Keratinocyte (primary cell): ENCODE measurements at regions not wholly inside any gene's neighbourhood (a gene's known extent, or its start where the extent isn't known, plus 50 kb on each side); places are given as distances from the start of the nearest gene placed in this dataset.

ENCODE experiments used
- DNase-seq: peaks from one replicate; pipeline ENCODE4 v3.0.0-alpha.2; 2011; ENCODE audit warnings: low read depth, missing footprints, low spot score
- FAIRE-seq: peaks from 2 replicates; lab custom pipeline; 2011; peaks lifted over from hg19 to GRCh38; lab: Jason Lieb, UNC
- H2AFZ ChIP-seq: 2 replicates; pipeline ENCODE4 v1.6.0; 2012; ENCODE audit warnings: low read length, control low read depth, inconsistent platforms; ENCODE audit not compliant: control insufficient read depth
- H3K27ac ChIP-seq: 2 replicates; pipeline ENCODE4 v1.5.1; 2011; ENCODE audit warnings: low read length; ENCODE audit not compliant: control insufficient read depth, insufficient read depth
- H3K27me3 ChIP-seq: 3 replicates; pipeline ENCODE4 v1.6.0; 2011; ENCODE audit warnings: low read length; ENCODE audit not compliant: control insufficient read depth, insufficient read depth; ENCODE audit errors: extremely low read depth
- H3K36me3 ChIP-seq, 2 experiments: 2 replicates in 1 of 2; 3 replicates in 1 of 2; pipeline ENCODE4 v1.5.1; 2011; ENCODE audit warnings: low read length in 2 of 2, mild to moderate bottlenecking in 1 of 2; ENCODE audit not compliant: control insufficient read depth in 2 of 2, insufficient read depth in 2 of 2; ENCODE audit errors: extremely low read depth in 1 of 2
- H3K4me1 ChIP-seq: 3 replicates; pipeline ENCODE4 v1.5.1; 2011; ENCODE audit warnings: low read length; ENCODE audit not compliant: control insufficient read depth, insufficient read depth; ENCODE audit errors: extremely low read depth
- H3K4me2 ChIP-seq: 3 replicates; pipeline ENCODE4 v1.6.0; 2011; ENCODE audit warnings: low read depth, low read length; ENCODE audit not compliant: control insufficient read depth, insufficient read depth; ENCODE audit errors: extremely low read depth
- H3K4me3 ChIP-seq, 3 experiments: fragments of 200-600 bp in 1 of 3; sonication (generic) in 1 of 3; 2 replicates in 2 of 3; 3 replicates in 1 of 3; pipeline ENCODE4 v1.5.1; 2011 to 2016; ENCODE audit warnings: low read length in 3 of 3, mild to moderate bottlenecking in 3 of 3, control low read depth in 2 of 3, inconsistent platforms in 1 of 3, low read depth in 1 of 3, mixed read lengths in 1 of 3, mixed run types in 1 of 3, moderate library complexity in 1 of 3; ENCODE audit not compliant: control insufficient read depth in 2 of 3, insufficient read depth in 2 of 3; ENCODE audit errors: extremely low read depth in 1 of 3
- H3K79me2 ChIP-seq: 2 replicates; pipeline ENCODE4 v1.6.0; 2012; ENCODE audit warnings: low read length; ENCODE audit not compliant: control insufficient read depth, insufficient read depth
- H3K9ac ChIP-seq: 3 replicates; pipeline ENCODE4 v1.6.0; 2011; ENCODE audit warnings: low read length; ENCODE audit not compliant: control insufficient read depth, insufficient read depth; ENCODE audit errors: extremely low read depth
- H3K9me1 ChIP-seq: 3 replicates; pipeline ENCODE4 v1.6.0; 2011; ENCODE audit warnings: low read length; ENCODE audit not compliant: control insufficient read depth, insufficient read depth; ENCODE audit errors: extremely low read depth
- H3K9me3 ChIP-seq: 2 replicates; pipeline ENCODE4 v1.5.1; 2012; ENCODE audit warnings: low read depth, low read length; ENCODE audit not compliant: control insufficient read depth
- H4K20me1 ChIP-seq: 3 replicates; pipeline ENCODE4 v1.6.0; 2011; ENCODE audit warnings: low read length; ENCODE audit not compliant: control insufficient read depth, insufficient read depth; ENCODE audit errors: extremely low read depth
- CTCF ChIP-seq, 3 experiments: IDR thresholded peaks in 1 of 3; conservative IDR thresholded peaks in 1 of 3; optimal IDR thresholded peaks in 1 of 3; 2 replicates in 2 of 3; 3 replicates in 1 of 3; pipeline versions ENCODE3 to v1.5.1; 2011; ENCODE audit warnings: low read length in 3 of 3, mild to moderate bottlenecking in 3 of 3, moderate library complexity in 2 of 3, control low read depth in 1 of 3, inconsistent platforms in 1 of 3; ENCODE audit not compliant: insufficient read depth in 2 of 3; ENCODE audit errors: extremely low read depth in 1 of 3
- EZH2 ChIP-seq: IDR thresholded peaks from one replicate; pipeline ENCODE4 v1.6.1; 2012; ENCODE audit warnings: inconsistent platforms, mild to moderate bottlenecking, low read length, moderate library complexity
- dilution Hi-C: fragments of 300-500 bp; cut with MboI; formaldehyde crosslinking; loops from one replicate; pipeline ENCODE4 v1.7.0; 2020; ENCODE audit warnings: low sequenced_read_pairs; ENCODE audit not compliant: extremely low pct_ligation_motif_present

- H3K4me3 ChIP-seq, result no peak overlapping the region
- no peaks in the 10 kb centered on the region for H3K79me2 ChIP-seq
- dilution Hi-C loops, result no loop called here
- no peak overlapping the region for H3K4me2 ChIP-seq
- H3K27me3 ChIP-seq, result no peaks in the 10 kb centered on the region
- no peak overlapping the region for H3K9ac ChIP-seq
- DNase-seq (no peak), FAIRE-seq (no peak)
- no peak overlapping the region for H2AFZ ChIP-seq
- no peaks in the 10 kb centered on the region for H3K36me3 ChIP-seq
- TF ChIP-seq EZH2, result no peak
- TF ChIP-seq CTCF (optimal IDR thresholded peaks at IDR 0.05 in 1 of 3, IDR thresholded peaks at IDR 0.05 in 1 of 3, conservative IDR thresholded peaks at IDR 0.05 in 1 of 3; ENCODE audit: extremely low read depth in 1 of 3, insufficient read depth in 2 of 3, low read length in 3 of 3), result no peak
- no peaks in the 10 kb centered on the region for H4K20me1 ChIP-seq
- no peaks in the 10 kb centered on the region for H3K9me1 ChIP-seq
- peaks cover 2% of the 10 kb centered on the region for H3K9me3 ChIP-seq
- no peaks in the 10 kb centered on the region for H3K4me1 ChIP-seq
- no peak overlapping the region for H3K27ac ChIP-seq
These were observed 57.9 kb upstream of the NAV3 start for GRCh38 chr12:77772676-77773298.

GRCh38 chr12:77768558-77768957 is 62.1 kb upstream of the NAV3 start:
- Histone ChIP-seq H3K4me1 (no peaks in the 10 kb centered on the region), H3K4me3 (no peak overlapping the region), H2AFZ (no peak overlapping the region), H3K9me1 (no peaks in the 10 kb centered on the region), H3K27ac (no peak overlapping the region), H3K27me3 (no peaks in the 10 kb centered on the region), H3K9me3 (peaks cover 2% of the 10 kb centered on the region), H3K4me2 (no peak overlapping the region), H4K20me1 (no peaks in the 10 kb centered on the region), H3K9ac (no peak overlapping the region), H3K36me3 (no peaks in the 10 kb centered on the region), H3K79me2 (no peaks in the 10 kb centered on the region)
- TF ChIP-seq EZH2, result no peak
- TF ChIP-seq CTCF (optimal IDR thresholded peaks at IDR 0.05 in 1 of 3, IDR thresholded peaks at IDR 0.05 in 1 of 3, conservative IDR thresholded peaks at IDR 0.05 in 1 of 3; ENCODE audit: extremely low read depth in 1 of 3, insufficient read depth in 2 of 3, low read length in 3 of 3), result no peak
- dilution Hi-C loops, result no loop called here
- no peak for DNase-seq
- no peak for FAIRE-seq
